ENCODE measurements at regions not wholly inside any gene's neighbourhood (a gene's known extent, or its start where the extent isn't known, plus 50 kb on each side); places are given as distances from the start of the nearest gene placed in this dataset.

DNA sequence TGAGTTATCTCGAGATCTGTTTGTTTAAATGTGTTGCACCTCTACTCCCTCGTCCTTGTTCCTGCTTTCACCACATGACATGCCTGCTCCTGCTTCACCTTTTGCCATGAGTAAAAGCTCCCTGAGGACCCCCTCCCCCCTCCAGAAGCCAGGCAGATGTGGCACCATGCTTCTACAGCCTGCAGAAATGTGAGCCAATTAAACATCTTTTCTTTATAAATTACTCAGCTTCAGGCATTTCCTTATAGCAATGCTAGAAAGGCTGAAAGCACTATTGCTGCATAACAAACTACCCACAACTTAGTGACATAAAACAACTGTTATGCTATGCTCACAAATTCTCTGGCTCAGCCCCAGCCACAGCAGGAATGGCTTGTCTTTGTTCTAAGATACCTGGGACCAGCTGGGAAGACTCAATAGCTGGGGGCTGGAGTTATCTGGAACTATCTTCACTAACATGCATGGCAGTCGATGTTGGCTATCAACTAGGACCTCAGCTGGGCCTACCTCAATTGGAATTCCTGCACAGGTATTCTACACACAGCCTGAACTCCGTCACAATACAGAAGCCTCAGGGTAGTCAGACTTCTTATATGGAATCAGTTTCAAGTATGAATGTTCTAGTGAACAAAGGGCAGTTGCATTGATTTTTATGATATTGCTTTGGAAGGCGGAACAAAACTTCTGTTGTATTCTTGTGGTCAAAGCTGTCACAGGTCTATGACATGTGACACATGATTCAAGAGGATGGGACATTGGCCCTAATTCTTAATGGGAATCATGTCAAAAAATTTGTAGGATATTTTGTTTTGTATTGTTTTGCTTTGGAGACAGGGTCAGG lies 186.0 kb upstream of the PIRT start:
- 63 to 66% methylated on average over 5 of the region's 5 CpGs for WGBS, 2 donors
- intact Hi-C loops (cut with DNase I) = no loop called here
- no peak for TF ChIP-seq POLR2A (IDR thresholded peaks at IDR 0.05)
- TF ChIP-seq, protein P1, sequence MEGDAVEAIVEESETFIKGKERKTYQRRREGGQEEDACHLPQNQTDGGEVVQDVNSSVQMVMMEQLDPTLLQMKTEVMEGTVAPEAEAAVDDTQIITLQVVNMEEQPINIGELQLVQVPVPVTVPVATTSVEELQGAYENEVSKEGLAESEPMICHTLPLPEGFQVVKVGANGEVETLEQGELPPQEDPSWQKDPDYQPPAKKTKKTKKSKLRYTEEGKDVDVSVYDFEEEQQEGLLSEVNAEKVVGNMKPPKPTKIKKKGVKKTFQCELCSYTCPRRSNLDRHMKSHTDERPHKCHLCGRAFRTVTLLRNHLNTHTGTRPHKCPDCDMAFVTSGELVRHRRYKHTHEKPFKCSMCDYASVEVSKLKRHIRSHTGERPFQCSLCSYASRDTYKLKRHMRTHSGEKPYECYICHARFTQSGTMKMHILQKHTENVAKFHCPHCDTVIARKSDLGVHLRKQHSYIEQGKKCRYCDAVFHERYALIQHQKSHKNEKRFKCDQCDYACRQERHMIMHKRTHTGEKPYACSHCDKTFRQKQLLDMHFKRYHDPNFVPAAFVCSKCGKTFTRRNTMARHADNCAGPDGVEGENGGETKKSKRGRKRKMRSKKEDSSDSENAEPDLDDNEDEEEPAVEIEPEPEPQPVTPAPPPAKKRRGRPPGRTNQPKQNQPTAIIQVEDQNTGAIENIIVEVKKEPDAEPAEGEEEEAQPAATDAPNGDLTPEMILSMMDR (IDR thresholded peaks at IDR 0.05) = no peak
- H3K9me3 ChIP-seq = no peaks in the 10 kb centered on the region
- no peaks in the 10 kb centered on the region for H3K4me1 ChIP-seq
- DNase-seq = no peak
- no peaks in the 10 kb centered on the region for H3K27me3 ChIP-seq
- no peak overlapping the region for H3K27ac ChIP-seq
- H3K36me3 ChIP-seq = no peaks in the 10 kb centered on the region
- no peak overlapping the region for H3K4me3 ChIP-seq (replicated peaks in 1 of 3)

DNA sequence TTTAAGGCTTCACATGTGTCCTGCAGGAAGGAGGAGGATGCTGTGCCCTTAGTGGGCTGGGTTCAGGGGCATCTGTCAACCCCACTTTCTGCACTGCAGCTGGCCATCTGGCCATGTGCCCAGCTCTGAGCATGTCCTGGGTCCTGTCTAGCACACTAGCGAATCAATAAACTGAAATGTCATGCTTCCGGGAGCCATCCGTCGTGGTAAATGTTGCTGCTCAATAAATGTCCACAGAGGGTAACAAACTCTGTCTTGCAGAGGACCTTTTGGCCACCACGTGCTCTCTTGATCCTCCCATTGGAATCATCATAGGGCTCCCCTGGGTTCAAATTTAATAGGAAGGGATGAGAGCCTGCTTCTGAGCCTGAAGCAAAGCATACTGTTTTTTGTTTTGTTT lies 168.6 kb upstream of the PIRT start:
- no peaks in the 10 kb centered on the region for H3K9me3 ChIP-seq
- TF ChIP-seq, protein P1 (IDR thresholded peaks at IDR 0.05) = no peak
- no peak for TF ChIP-seq POLR2A (IDR thresholded peaks at IDR 0.05)
- no peak overlapping the region for H3K27ac ChIP-seq
- no peaks in the 10 kb centered on the region for H3K36me3 ChIP-seq
- DNase-seq = no peak
- intact Hi-C loops (cut with DNase I) = no loop called here
- no peaks in the 10 kb centered on the region for H3K4me1 ChIP-seq
- H3K27me3 ChIP-seq = no peaks in the 10 kb centered on the region
- WGBS, 2 donors = 82 to 87% methylated on average over 5 of the region's 5 CpGs
- no peak overlapping the region for H3K4me3 ChIP-seq (replicated peaks in 1 of 3)

DNA sequence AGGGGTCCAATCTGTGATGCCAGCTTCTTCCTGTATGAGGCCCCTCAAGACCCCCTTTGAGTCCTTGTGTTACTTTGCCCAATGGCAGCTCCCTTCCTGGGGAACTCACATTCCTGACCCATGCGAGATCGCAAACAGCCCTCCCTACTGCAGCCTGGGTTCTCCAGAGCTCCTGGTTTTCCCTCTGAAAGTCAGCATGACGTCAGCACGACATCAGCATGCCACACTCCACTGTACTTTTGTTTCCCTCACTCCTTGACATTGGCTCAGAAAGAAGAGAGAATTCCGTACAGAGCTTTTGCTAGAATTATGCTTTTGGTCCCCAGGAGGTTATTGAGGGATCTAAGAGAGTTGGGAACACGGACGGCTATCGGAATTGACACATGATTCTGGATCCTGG lies 168.1 kb upstream of the PIRT start:
- H3K27me3 ChIP-seq = no peaks in the 10 kb centered on the region
- no peaks in the 10 kb centered on the region for H3K4me1 ChIP-seq
- no peak overlapping the region for H3K27ac ChIP-seq
- H3K4me3 ChIP-seq (replicated peaks in 1 of 3) = no peak overlapping the region
- intact Hi-C loops (cut with DNase I) = no loop called here
- no peak for DNase-seq
- no peak for TF ChIP-seq POLR2A (IDR thresholded peaks at IDR 0.05)
- no peaks in the 10 kb centered on the region for H3K9me3 ChIP-seq
- 83 to 87% methylated on average over 8 of the region's 8 CpGs for WGBS, 2 donors
- no peaks in the 10 kb centered on the region for H3K36me3 ChIP-seq

DNA sequence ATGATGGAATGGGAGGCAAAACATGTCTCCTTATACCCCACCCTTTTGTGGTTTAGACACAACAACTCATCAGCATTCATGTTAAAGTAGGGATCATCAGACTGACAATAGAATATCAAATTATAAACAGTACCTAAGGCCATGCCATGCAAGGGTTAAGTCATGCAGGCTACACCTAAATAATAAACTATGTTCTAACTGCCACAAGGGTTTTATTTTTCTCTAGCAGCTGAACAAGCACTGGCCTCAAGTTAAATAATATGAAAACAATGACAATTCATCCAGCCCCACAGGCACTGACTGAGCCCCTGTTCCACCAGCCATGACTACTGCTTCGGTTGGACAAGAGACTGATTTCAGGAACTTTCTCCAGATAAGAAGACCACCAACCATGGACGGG lies 164.5 kb upstream of the PIRT start:
- no peaks in the 10 kb centered on the region for H3K36me3 ChIP-seq
- H3K27ac ChIP-seq = no peak overlapping the region
- H3K9me3 ChIP-seq = no peaks in the 10 kb centered on the region
- WGBS, 2 donors = 50 to 57% methylated on average over 2 of the region's 2 CpGs
- no peaks in the 10 kb centered on the region for H3K27me3 ChIP-seq
- DNase-seq = no peak
- TF ChIP-seq, protein P1 (IDR thresholded peaks at IDR 0.05) = no peak
- no peak for TF ChIP-seq POLR2A (IDR thresholded peaks at IDR 0.05)
- H3K4me3 ChIP-seq (replicated peaks in 1 of 3) = no peak overlapping the region
- intact Hi-C loops (cut with DNase I) = no loop called here
- H3K4me1 ChIP-seq = no peaks in the 10 kb centered on the region

DNA sequence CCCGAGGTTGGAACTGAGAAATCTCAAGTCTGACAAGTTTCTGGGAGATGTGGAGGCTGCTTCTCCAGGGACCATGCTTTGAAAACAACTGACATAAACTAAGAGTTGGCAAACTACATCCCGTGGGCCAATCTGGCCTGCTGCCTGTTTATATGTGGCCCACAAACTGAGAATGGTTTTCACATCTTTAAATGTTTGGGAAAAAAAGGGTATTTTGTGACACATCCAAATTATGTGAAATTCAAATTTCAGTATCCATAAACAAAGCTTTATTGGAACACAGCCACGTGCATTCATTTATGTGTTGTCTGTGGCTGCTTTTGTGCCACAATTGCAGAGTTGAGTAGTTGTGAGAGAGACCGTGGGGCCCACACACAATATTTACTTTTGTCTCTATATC lies 163.8 kb upstream of the PIRT start:
- 50 to 52% methylated on average over 4 of the region's 4 CpGs for WGBS, 2 donors

DNA sequence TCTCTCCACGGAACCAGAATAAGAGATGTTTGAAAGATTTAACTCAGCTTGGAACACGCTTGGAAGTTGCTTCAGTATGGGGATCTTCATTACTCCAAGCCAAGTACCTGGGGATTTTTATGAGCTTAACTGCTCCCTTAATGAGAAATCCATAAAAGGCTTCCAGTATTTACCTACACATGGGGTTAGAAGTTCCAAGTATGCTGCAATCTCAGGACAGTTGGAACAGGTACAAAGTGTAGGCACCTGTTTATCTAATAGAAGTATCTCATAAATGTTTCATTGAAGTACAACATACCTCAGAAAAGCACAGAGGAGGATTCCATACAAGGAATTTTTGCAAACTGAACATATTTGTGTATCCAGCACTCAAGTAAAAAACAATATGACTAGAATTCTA lies 161.6 kb upstream of the PIRT start:
- TF ChIP-seq, protein P1 (IDR thresholded peaks at IDR 0.05) = no peak
- TF ChIP-seq POLR2A (IDR thresholded peaks at IDR 0.05) = no peak
- intact Hi-C loops (cut with DNase I) = no loop called here
- Histone ChIP-seq H3K9me3 (no peaks in the 10 kb centered on the region), H3K4me1 (no peaks in the 10 kb centered on the region), H3K4me3 (replicated peaks in 1 of 3) (no peak overlapping the region), H3K27ac (no peak overlapping the region), H3K36me3 (no peaks in the 10 kb centered on the region), H3K27me3 (no peaks in the 10 kb centered on the region)
- WGBS, 2 donors = 85 to 86% methylated on average over 2 of the region's 2 CpGs
- DNase-seq = no peak

More for the DNA sequence above, 163.8 kb upstream of the PIRT start:
- Histone ChIP-seq H3K9me3 (no peaks in the 10 kb centered on the region), H3K4me1 (no peaks in the 10 kb centered on the region), H3K4me3 (replicated peaks in 1 of 3) (no peak overlapping the region), H3K27me3 (no peaks in the 10 kb centered on the region), H3K27ac (no peak overlapping the region), H3K36me3 (no peaks in the 10 kb centered on the region)
- no peak for TF ChIP-seq POLR2A (IDR thresholded peaks at IDR 0.05)
- DNase-seq = no peak
- intact Hi-C loops (cut with DNase I) = no loop called here

Data from thyroid gland (tissue), 4 donors.